Cardiac fibroblast (primary cell): ENCODE measurements at regions not wholly inside any gene's neighbourhood (a gene's known extent, or its start where the extent isn't known, plus 50 kb on each side); places are given as distances from the start of the nearest gene placed in this dataset.

Experiments used
- DNase-seq, 2 donors: peaks; one replicate each; pipeline versions ENCODE4 v3.0.0 to v3.0.0-alpha.2; 2010; ENCODE audit warnings: low read depth in 2 of 2
- H3K4me3 ChIP-seq, 2 donors: replicated peaks in 1 of 2; 1 replicate in 1 of 2; 2 replicates in 1 of 2; pipeline ENCODE4 v1.5.1; 2011; ENCODE audit warnings: low read depth in 2 of 2, low read length in 2 of 2, mild to moderate bottlenecking in 2 of 2, moderate library complexity in 1 of 2
- CTCF ChIP-seq: IDR thresholded peaks from one replicate; pipeline ENCODE4 v1.5.1; 2011; ENCODE audit warnings: low read depth, mild to moderate bottlenecking, low read length, inconsistent platforms

GRCh38 chr15:61500523-61500922, 271.4 kb upstream of the RORA start:
- DNase-seq = no peak
- H3K4me3 ChIP-seq = no peak overlapping the region
- no peak for TF ChIP-seq CTCF

- DNase-seq = peak in 1 of 2 donors; percentile 4
- no peak overlapping the region for H3K4me3 ChIP-seq
- no peak for TF ChIP-seq CTCF
These were observed 270.3 kb upstream of the RORA start for GRCh38 chr15:61499376-61499775.

- TF ChIP-seq CTCF = no peak
- H3K4me3 ChIP-seq = no peak overlapping the region
- DNase-seq = no peak
These were observed 260.5 kb upstream of the RORA start for GRCh38 chr15:61489571-61489970.

- no peak for DNase-seq
- H3K4me3 ChIP-seq = no peak overlapping the region
- TF ChIP-seq CTCF = no peak
These were observed 254.5 kb upstream of the RORA start for GRCh38 chr15:61483599-61483998.

GRCh38 chr15:61481886-61482285, 252.8 kb upstream of the RORA start:
- DNase-seq = no peak
- no peak for TF ChIP-seq CTCF
- H3K4me3 ChIP-seq = no peak overlapping the region

GRCh38 chr15:61480863-61481262, 251.8 kb upstream of the RORA start:
- TF ChIP-seq CTCF = no peak
- H3K4me3 ChIP-seq = no peak overlapping the region
- DNase-seq = no peak

- TF ChIP-seq CTCF = no peak
- no peak overlapping the region for H3K4me3 ChIP-seq
- DNase-seq = no peak
These were observed 251.2 kb upstream of the RORA start for GRCh38 chr15:61480295-61480694.
